Activated CD4-positive, alpha-beta T cell treated with anti-CD3 and anti-CD28 coated beads for 36 hours (primary cell): ENCODE measurements at regions not wholly inside any gene's neighbourhood (a gene's known extent, or its start where the extent isn't known, plus 50 kb on each side); places are given as distances from the start of the nearest gene placed in this dataset.

Source experiments
- ATAC-seq: fragments of 200-7000 bp; cut with Tn5 transposase; one replicate; pipeline ENCODE4 v1.10.0; 2021; ENCODE audit warnings: mild to moderate bottlenecking, moderate library complexity
- CTCF ChIA-PET: fragments of 350-600 bp; sonication (Branson Sonifier 250); formaldehyde crosslinking; loops from one replicate; lab custom pipeline; 2021; ENCODE audit warnings: antibody characterized with exemption; lab: Charles Lee
- POLR2A ChIA-PET: fragments of 350-600 bp; sonication (Branson Sonifier 250); formaldehyde crosslinking; loops from one replicate; lab custom pipeline; 2021; ENCODE audit warnings: antibody characterized with exemption, inconsistent platforms; lab: Charles Lee
- DNase-seq: peaks from one replicate; pipeline ENCODE4 v3.0.0-alpha.2; 2020
- H3K27ac Mint-ChIP-seq: one replicate; pipeline ENCODE4 v1.8.0; 2021; ENCODE audit warnings: mixed read lengths
- H3K27me3 Mint-ChIP-seq: one replicate; pipeline ENCODE4 v1.8.0; 2021; ENCODE audit warnings: mixed read lengths
- H3K36me3 Mint-ChIP-seq: one replicate; pipeline ENCODE4 v1.8.0; 2021; ENCODE audit warnings: low read depth, mixed read lengths
- H3K4me1 Mint-ChIP-seq: one replicate; pipeline ENCODE4 v1.8.0; 2021; ENCODE audit warnings: mixed read lengths
- H3K4me3 Mint-ChIP-seq: one replicate; pipeline ENCODE4 v1.8.0; 2021; ENCODE audit warnings: mild to moderate bottlenecking, moderate library complexity, mixed read lengths
- H3K9me3 Mint-ChIP-seq: one replicate; pipeline ENCODE4 v1.8.0; 2021; ENCODE audit warnings: low read depth, mixed read lengths
- intact Hi-C, 2 experiments: fragments of 100-400 bp; cut with DNase I in 1 of 2; cut with micrococcal nuclease in 1 of 2; formaldehyde crosslinking; loops; one replicate each; pipeline versions ENCODE4 v1.14.2 to v1.15.1; 2022 to 2024; cut with DNase I, micrococcal nuclease

DNA sequence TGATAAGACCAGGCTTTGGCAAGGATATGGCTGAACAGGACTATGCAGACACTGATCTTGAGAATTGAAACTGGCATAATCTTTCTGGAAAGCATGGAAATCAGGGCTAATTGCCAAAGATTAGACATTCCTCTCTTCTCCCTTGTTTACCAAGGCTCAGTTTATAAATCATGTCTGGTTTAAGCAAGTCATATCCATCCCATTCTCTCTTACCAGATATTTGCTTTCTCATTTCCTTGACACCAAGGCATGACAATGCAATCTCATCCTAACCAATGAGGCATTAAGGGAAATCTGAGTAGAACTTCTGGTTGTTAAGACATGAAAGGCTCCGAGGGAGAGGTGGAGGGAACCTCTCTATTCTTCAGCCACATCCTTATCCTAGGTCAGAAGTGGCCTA lies 110.3 kb upstream of the CEP85L start:
- ATAC-seq (no peak), DNase-seq (no peak)
- Mint-ChIP-seq H3K4me3 (no peak overlapping the region), H3K27ac (no peak overlapping the region), H3K36me3 (no peaks in the 10 kb centered on the region), H3K27me3 (no peaks in the 10 kb centered on the region), H3K9me3 (no peaks in the 10 kb centered on the region), H3K4me1 (peaks cover 19% of the 10 kb centered on the region)
- ChIA-PET POLR2A (interaction anchor here (0.7 kb wide), 1 partner anchor 102 kb away, joined by 3 read pairs; no protein-coding TSS in a partner anchor), CTCF (no interaction called here)
- intact Hi-C loops = no loop called here

GRCh38 chr6:118758946-118759345 lies 107.6 kb upstream of the CEP85L start:
- intact Hi-C loops = no loop called here
- H3K36me3 Mint-ChIP-seq = no peaks in the 10 kb centered on the region
- no peaks in the 10 kb centered on the region for H3K27me3 Mint-ChIP-seq
- ChIA-PET POLR2A (no interaction called here), CTCF (no interaction called here)
- no peaks in the 10 kb centered on the region for H3K9me3 Mint-ChIP-seq
- DNase-seq (no peak), ATAC-seq (no peak)
- no peak overlapping the region for H3K4me3 Mint-ChIP-seq
- H3K4me1 Mint-ChIP-seq = peaks cover 33% of the 10 kb centered on the region
- no peak overlapping the region for H3K27ac Mint-ChIP-seq

DNA sequence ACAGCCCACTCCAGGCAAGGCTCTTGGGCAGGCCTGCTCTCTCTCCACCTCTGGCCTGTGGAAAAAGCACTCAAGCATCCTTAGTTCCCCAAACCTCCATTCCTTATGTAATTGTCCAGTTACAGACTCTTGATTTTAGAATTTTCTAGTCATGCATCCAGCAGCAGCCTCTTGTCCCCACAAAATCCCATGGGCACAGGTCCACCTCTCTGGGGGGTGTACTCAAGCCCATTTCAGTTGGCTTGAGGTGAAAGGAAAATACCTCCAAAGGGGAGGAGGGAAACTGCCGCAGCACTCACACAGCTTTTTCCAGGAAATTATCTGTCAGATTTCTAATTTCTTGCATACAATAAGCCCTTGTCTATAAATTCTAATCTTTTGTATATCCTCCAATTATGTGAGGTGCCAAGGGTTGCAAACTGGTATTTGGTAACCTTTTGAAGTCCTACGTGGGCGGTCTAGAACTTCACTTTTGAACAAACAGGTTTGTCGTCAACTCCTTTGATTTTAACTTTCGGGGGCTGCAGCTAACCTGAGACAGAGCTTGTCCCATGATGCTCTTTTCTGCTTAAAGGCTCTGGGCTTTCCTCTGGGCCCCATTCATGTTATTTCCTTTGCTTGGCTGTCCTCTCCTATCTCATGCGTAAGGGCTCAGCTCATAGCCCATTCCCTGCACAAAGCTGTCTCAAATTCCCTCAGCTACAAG lies 104.7 kb upstream of the CEP85L start:
- peak; percentile 40 for DNase-seq

DNA sequence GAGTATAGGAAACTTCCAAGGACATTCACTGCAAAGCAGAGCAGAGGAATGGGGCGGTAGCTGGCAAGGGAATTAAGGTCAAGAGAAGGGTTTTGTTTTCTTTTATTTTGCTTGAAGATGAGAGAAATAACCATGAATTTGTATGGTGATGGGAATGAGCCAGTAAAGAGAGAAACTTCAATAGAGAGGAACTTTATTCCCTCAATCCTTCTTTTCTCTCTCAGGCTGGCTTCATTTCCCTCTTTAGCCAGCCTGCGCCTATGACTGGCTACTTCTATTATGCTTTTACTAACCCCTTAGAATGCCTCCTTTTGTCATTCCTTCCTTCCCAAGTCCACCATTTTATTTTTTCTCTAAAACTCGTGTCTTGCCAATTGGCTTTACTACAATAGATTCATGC lies 101.4 kb upstream of the CEP85L start:
- no peak overlapping the region for H3K4me3 Mint-ChIP-seq
- H3K27me3 Mint-ChIP-seq = no peaks in the 10 kb centered on the region
- POLR2A ChIA-PET = no interaction called here
- peaks cover 35% of the 10 kb centered on the region for H3K4me1 Mint-ChIP-seq
- CTCF ChIA-PET = no interaction called here
- DNase-seq (no peak), ATAC-seq (no peak)
- intact Hi-C loops = no loop called here
- H3K36me3 Mint-ChIP-seq = peaks cover 2% of the 10 kb centered on the region
- peaks cover 2% of the 10 kb centered on the region for H3K9me3 Mint-ChIP-seq
- H3K27ac Mint-ChIP-seq = no peak overlapping the region

More for the DNA sequence above, 104.7 kb upstream of the CEP85L start:
- Mint-ChIP-seq H3K27me3 (no peaks in the 10 kb centered on the region), H3K4me3 (peak overlapping the region; percentile 29), H3K4me1 (peaks cover 33% of the 10 kb centered on the region), H3K36me3 (peaks cover 2% of the 10 kb centered on the region), H3K9me3 (peaks cover 2% of the 10 kb centered on the region), H3K27ac (peak overlapping the region; percentile 88)
- ChIA-PET POLR2A (no interaction called here), CTCF (interaction anchor here (0.6 to 1.8 kb wide), 7 partner anchors 8 to 470 kb away, joined by 3 to 5 read pairs (median 3); no protein-coding TSS in a partner anchor)
- peak; percentile 88 for ATAC-seq
- intact Hi-C loops = no loop called here

GRCh38 chr6:118751072-118751471 lies 99.7 kb upstream of the CEP85L start:
- Mint-ChIP-seq H3K9me3 (peaks cover 2% of the 10 kb centered on the region), H3K36me3 (peaks cover 2% of the 10 kb centered on the region), H3K4me3 (no peak overlapping the region), H3K4me1 (peaks cover 35% of the 10 kb centered on the region), H3K27ac (no peak overlapping the region), H3K27me3 (no peaks in the 10 kb centered on the region)
- ATAC-seq = no peak
- intact Hi-C loops = no loop called here
- CTCF ChIA-PET = interaction anchor here (0.7 to 2.0 kb wide), 3 partner anchors 13 to 302 kb away, joined by 3 to 7 read pairs (median 3); no protein-coding TSS in a partner anchor
- POLR2A ChIA-PET = no interaction called here
- no peak for DNase-seq

GRCh38 chr6:118750143-118750542 lies 98.8 kb upstream of the CEP85L start:
- H3K4me3 Mint-ChIP-seq = no peak overlapping the region
- no peaks in the 10 kb centered on the region for H3K27me3 Mint-ChIP-seq
- H3K36me3 Mint-ChIP-seq = peaks cover 2% of the 10 kb centered on the region
- CTCF ChIA-PET = interaction anchor here (0.7 to 2.0 kb wide), 2 partner anchors 18 to 90 kb away, joined by 3 to 7 read pairs; no protein-coding TSS in a partner anchor
- DNase-seq = no peak
- peak; percentile 53 for ATAC-seq
- peaks cover 2% of the 10 kb centered on the region for H3K9me3 Mint-ChIP-seq
- POLR2A ChIA-PET = no interaction called here
- no peak overlapping the region for H3K27ac Mint-ChIP-seq
- peaks cover 26% of the 10 kb centered on the region for H3K4me1 Mint-ChIP-seq
- intact Hi-C loops = no loop called here

- no peak overlapping the region for H3K27ac Mint-ChIP-seq
- H3K27me3 Mint-ChIP-seq = no peaks in the 10 kb centered on the region
- peaks cover 23% of the 10 kb centered on the region for H3K4me1 Mint-ChIP-seq
- no peak overlapping the region for H3K4me3 Mint-ChIP-seq
- ChIA-PET CTCF (no interaction called here), POLR2A (no interaction called here)
- intact Hi-C loops = loop anchor here in 1 of 2 experiments (1.0 kb wide), 1 partner anchor 11 kb away; no protein-coding TSS in a partner anchor
- ATAC-seq (peak; percentile 42), DNase-seq (no peak)
- H3K9me3 Mint-ChIP-seq = peaks cover 2% of the 10 kb centered on the region
- peaks cover 2% of the 10 kb centered on the region for H3K36me3 Mint-ChIP-seq
These were observed 97.1 kb upstream of the CEP85L start for GRCh38 chr6:118748311-118749062.

- Mint-ChIP-seq H3K27me3 (no peaks in the 10 kb centered on the region), H3K27ac (no peak overlapping the region), H3K4me1 (peaks cover 23% of the 10 kb centered on the region), H3K9me3 (peaks cover 2% of the 10 kb centered on the region), H3K36me3 (peaks cover 2% of the 10 kb centered on the region), H3K4me3 (no peak overlapping the region)
- DNase-seq = no peak
- CTCF ChIA-PET = interaction anchor here (0.5 to 1.5 kb wide), 3 partner anchors 22 to 55 kb away, joined by 3 to 5 read pairs (median 4); no protein-coding TSS in a partner anchor
- intact Hi-C loops = no loop called here
- ATAC-seq = no peak
- POLR2A ChIA-PET = no interaction called here
These were observed 95.4 kb upstream of the CEP85L start for GRCh38 chr6:118746825-118747174.

DNA sequence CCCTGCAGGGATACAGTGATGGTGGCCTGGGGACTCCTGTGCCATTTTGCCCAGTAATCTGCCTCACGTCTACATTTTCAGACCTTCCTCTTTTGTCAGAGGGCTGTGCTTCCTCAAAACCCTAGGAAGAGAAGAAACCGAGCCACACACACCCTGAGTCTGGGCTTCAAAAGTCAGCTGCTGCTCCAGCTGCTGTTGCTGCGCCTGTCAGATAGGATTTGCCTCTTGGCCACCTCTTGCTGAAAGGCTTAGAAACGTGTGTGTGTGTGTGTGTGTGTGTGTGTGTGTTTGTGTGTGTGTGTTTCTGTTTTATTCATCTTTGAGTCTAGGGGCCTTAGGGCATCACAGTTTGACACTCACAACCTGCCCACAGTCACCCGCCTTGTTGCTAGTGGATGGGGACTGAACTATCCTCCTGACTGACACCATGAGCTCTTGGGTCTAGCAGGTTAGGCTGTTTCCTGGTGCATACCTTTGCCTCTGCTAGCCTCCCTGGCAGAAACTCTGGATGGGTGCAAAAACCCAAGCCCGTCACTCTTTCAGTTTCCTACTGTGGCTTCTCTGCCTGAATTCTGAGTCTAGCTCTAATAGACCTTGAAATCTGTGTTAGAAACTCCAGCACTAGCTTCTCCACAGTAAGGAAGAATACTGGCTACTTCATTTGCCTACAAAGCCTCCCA lies 94.9 kb upstream of the CEP85L start:
- Mint-ChIP-seq H3K36me3 (peaks cover 2% of the 10 kb centered on the region), H3K27me3 (no peaks in the 10 kb centered on the region), H3K9me3 (peaks cover 1% of the 10 kb centered on the region), H3K4me1 (peaks cover 23% of the 10 kb centered on the region), H3K4me3 (no peak overlapping the region), H3K27ac (no peak overlapping the region)
- intact Hi-C loops = no loop called here
- DNase-seq (no peak), ATAC-seq (no peak)
- POLR2A ChIA-PET = interaction anchor here (0.6 kb wide), 1 partner anchor 8 kb away, joined by 5 read pairs; no protein-coding TSS in a partner anchor
- CTCF ChIA-PET = interaction anchor here (0.5 to 1.5 kb wide), 5 partner anchors 23 to 88 kb away, joined by 3 to 5 read pairs (median 4); no protein-coding TSS in a partner anchor

GRCh38 chr6:118745156-118745555 lies 93.8 kb upstream of the CEP85L start:
- Mint-ChIP-seq H3K4me1 (peaks cover 22% of the 10 kb centered on the region), H3K36me3 (no peaks in the 10 kb centered on the region), H3K4me3 (no peak overlapping the region), H3K27me3 (no peaks in the 10 kb centered on the region), H3K9me3 (no peaks in the 10 kb centered on the region), H3K27ac (no peak overlapping the region)
- DNase-seq = no peak
- intact Hi-C loops = no loop called here
- CTCF ChIA-PET = interaction anchor here (0.6 to 1.3 kb wide), 3 partner anchors 11 to 161 kb away, joined by 3 to 4 read pairs (median 3); no protein-coding TSS in a partner anchor
- ATAC-seq = no peak
- POLR2A ChIA-PET = no interaction called here

DNA sequence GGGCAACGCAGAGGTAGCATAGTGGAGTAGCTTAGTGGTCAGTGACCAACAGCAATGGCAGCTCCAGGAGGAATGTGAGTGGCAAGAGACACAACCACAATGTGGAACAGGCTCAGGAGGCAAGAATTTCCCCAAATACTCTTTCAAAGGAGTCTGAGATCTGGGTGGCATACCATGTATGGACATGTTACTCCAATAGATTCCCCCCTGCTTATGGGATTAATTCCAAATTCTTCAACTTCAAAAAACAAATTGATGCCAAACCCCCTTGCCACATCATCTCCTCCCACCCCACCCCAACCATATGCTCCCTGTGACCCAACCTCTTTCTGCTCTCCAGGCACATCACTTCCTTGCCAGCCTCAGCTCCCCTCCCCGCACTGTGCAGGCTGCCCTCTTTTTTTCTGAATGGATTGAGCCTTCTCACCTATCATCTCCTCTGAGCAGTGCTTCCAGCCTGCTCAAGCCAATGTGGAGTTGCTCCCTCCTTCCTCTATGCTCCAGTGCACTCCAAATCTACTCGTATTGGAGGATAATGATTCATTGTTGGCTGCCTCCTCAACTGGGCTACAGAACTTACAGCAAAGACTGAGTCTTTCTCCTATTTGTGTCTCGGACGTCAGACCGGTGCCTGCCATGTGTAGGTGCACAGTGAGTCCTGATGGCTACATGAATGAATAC lies 93.0 kb upstream of the CEP85L start:
- no peaks in the 10 kb centered on the region for H3K27me3 Mint-ChIP-seq
- intact Hi-C loops = no loop called here
- ATAC-seq = no peak
- H3K9me3 Mint-ChIP-seq = no peaks in the 10 kb centered on the region
- peaks cover 24% of the 10 kb centered on the region for H3K4me1 Mint-ChIP-seq
- no peak overlapping the region for H3K27ac Mint-ChIP-seq
- CTCF ChIA-PET = interaction anchor here (1.3 kb wide), 1 partner anchor 87 kb away, joined by 4 read pairs; no protein-coding TSS in a partner anchor
- H3K4me3 Mint-ChIP-seq = no peak overlapping the region
- no peaks in the 10 kb centered on the region for H3K36me3 Mint-ChIP-seq
- no peak for DNase-seq
- POLR2A ChIA-PET = no interaction called here
